SK-N-SH treated with all-trans-retinoic acid at 6 μM for 48 hours (cell line): ENCODE measurements at regions not wholly inside any gene's neighbourhood (a gene's known extent, or its start where the extent isn't known, plus 50 kb on each side); places are given as distances from the start of the nearest gene placed in this dataset.

ENCODE experiments used
- ARNTL ChIP-seq: fragments of 450-650 bp; formaldehyde crosslinking; IDR thresholded peaks from 2 replicates; pipeline ENCODE4 v1.5.0; 2020; ENCODE audit warnings: low read depth, mild to moderate bottlenecking, moderate library complexity, borderline replicate concordance
- CSDC2 ChIP-seq: fragments of 250-450 bp; sonication (Bioruptor Pico); IDR thresholded peaks from 2 replicates; pipeline ENCODE4 v1.5.0; 2020; ENCODE audit warnings: mild to moderate bottlenecking, moderate library complexity
- OSR1 ChIP-seq: fragments of 250-450 bp; sonication (Bioruptor Pico); IDR thresholded peaks from 2 replicates; pipeline ENCODE4 v1.8.0; 2022; ENCODE audit warnings: moderate library complexity, mild to moderate bottlenecking, inconsistent platforms
- PPARA ChIP-seq: fragments of 250-450 bp; sonication (Bioruptor Pico); IDR thresholded peaks from 2 replicates; pipeline ENCODE4 v1.5.0; 2020; ENCODE audit warnings: mild to moderate bottlenecking, borderline replicate concordance
- TCF4 ChIP-seq: fragments of 250-450 bp; sonication (Bioruptor Pico); IDR thresholded peaks from 2 replicates; pipeline ENCODE4 v1.8.0; 2021; ENCODE audit warnings: mild to moderate bottlenecking, moderate library complexity, borderline replicate concordance
- TOX ChIP-seq: fragments of 250-450 bp; sonication (Bioruptor Pico); IDR thresholded peaks from 2 replicates; pipeline ENCODE4 v1.8.0; 2021; ENCODE audit warnings: mild to moderate bottlenecking, moderate library complexity, borderline replicate concordance
- TF ChIP-seq, protein P1 (sequence below): fragments of 250-450 bp; sonication (Bioruptor Pico); IDR thresholded peaks from 2 replicates; pipeline ENCODE4 v1.8.0; 2020; ENCODE audit warnings: mild to moderate bottlenecking, moderate library complexity, borderline replicate concordance
- TF ChIP-seq, protein P2 (sequence below): fragments of 250-450 bp; sonication (Bioruptor Pico); IDR thresholded peaks from 2 replicates; pipeline ENCODE4 v1.5.1; 2021; ENCODE audit warnings: mild to moderate bottlenecking, moderate library complexity

GRCh38 chr6:68443704-68444103 lies 191.4 kb upstream of the ADGRB3 start:
- no peak for TF ChIP-seq ARNTL (CRISPR knock-in tag)
- no peak for TF ChIP-seq PPARA (CRISPR knock-in tag)
- no peak for TF ChIP-seq TCF4
- TF ChIP-seq CSDC2 (CRISPR knock-in tag): no peak
- TF ChIP-seq OSR1: no peak
- TF ChIP-seq, protein P1, sequence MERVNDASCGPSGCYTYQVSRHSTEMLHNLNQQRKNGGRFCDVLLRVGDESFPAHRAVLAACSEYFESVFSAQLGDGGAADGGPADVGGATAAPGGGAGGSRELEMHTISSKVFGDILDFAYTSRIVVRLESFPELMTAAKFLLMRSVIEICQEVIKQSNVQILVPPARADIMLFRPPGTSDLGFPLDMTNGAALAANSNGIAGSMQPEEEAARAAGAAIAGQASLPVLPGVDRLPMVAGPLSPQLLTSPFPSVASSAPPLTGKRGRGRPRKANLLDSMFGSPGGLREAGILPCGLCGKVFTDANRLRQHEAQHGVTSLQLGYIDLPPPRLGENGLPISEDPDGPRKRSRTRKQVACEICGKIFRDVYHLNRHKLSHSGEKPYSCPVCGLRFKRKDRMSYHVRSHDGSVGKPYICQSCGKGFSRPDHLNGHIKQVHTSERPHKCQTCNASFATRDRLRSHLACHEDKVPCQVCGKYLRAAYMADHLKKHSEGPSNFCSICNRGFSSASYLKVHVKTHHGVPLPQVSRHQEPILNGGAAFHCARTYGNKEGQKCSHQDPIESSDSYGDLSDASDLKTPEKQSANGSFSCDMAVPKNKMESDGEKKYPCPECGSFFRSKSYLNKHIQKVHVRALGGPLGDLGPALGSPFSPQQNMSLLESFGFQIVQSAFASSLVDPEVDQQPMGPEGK (CRISPR knock-in tag): no peak
- TF ChIP-seq, protein P2, sequence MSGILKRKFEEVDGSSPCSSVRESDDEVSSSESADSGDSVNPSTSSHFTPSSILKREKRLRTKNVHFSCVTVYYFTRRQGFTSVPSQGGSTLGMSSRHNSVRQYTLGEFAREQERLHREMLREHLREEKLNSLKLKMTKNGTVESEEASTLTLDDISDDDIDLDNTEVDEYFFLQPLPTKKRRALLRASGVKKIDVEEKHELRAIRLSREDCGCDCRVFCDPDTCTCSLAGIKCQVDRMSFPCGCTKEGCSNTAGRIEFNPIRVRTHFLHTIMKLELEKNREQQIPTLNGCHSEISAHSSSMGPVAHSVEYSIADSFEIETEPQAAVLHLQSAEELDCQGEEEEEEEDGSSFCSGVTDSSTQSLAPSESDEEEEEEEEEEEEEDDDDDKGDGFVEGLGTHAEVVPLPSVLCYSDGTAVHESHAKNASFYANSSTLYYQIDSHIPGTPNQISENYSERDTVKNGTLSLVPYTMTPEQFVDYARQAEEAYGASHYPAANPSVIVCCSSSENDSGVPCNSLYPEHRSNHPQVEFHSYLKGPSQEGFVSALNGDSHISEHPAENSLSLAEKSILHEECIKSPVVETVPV (CRISPR knock-in tag): no peak
- no peak for TF ChIP-seq TOX
